ENCODE measurements at regions not wholly inside any gene's neighbourhood (a gene's known extent, or its start where the extent isn't known, plus 50 kb on each side); places are given as distances from the start of the nearest gene placed in this dataset.

DNA sequence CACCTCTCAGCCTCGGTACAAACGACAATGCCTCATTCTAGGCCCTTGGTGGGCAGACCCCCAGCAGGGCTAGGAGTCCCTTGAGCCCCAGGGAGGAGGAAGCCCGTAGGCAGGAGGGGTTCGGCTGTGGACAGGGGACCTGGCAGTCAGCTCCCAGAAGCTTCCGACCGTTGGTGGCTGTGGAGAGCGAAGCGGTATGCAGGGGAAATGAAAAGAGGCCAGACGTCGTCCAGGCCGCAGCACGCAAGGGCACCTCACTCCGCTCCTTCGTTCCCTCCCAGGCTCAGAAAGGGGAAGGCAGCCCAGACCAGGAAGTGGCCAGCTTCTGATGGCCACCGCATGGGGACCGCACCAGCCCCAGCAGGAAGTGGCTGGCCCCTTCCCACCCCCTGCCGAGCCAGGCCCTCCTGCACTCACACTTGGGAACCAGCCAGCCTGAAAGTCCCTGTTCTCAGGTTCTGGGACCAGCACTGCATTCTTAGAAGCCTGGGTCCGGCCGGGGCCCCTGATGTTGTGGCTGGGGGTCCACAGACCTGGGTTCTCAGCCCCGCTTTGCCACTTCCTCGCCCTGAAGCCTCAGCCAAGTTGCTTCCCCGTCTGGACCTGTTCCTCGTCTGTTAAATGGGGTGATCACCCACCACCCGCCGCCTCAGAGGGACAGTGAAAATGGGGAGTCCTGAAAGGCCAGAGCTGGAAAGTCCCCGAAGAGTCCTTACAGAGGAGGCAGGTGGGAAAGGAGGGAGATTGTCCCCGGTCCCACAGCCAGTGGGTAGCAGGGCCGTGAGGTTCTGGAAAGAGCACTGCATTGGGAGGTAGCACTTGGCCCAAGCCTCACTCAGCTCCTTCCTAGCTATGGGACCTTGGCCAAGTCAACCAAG lies 104.0 kb upstream of the RUNX3 start:
- CTCF ChIA-PET: interaction anchor here (0.6 kb wide), 1 partner anchor 212 kb away, joined by 4 read pairs; no protein-coding TSS in a partner anchor

More for the DNA sequence above, 104.0 kb upstream of the RUNX3 start:
- intact Hi-C loops (cut with micrococcal nuclease; ENCODE audit: unreplicated experiment): no loop called here
- H3K4me1 ChIP-seq (ENCODE audit: control insufficient read depth, insufficient read depth, low read length): no peaks in the 10 kb centered on the region
- ATAC-seq: no peak
- H3K36me3 ChIP-seq (ENCODE audit: control insufficient read depth, insufficient read depth, low read length): no peaks in the 10 kb centered on the region
- in situ Hi-C loops (cut with HindIII; ENCODE audit: low pct_unique_long_range_greater_than_20kb, low sequenced_read_pairs): no loop called here
- H3K27ac ChIP-seq (ENCODE audit: low read length): no peak overlapping the region
- DNase-seq (ENCODE audit: low read depth, low spot score): no peak
- TF ChIP-seq POLR2AphosphoS5 (IDR thresholded peaks at IDR 0.05; ENCODE audit: low read depth, low read length) (no peak), CTCF (IDR thresholded peaks at IDR 0.05) (no peak), SIN3A (IDR thresholded peaks at IDR 0.05; ENCODE audit: borderline replicate concordance, insufficient read depth, low read depth, low read length) (no peak), REST (IDR thresholded peaks at IDR 0.05; ENCODE audit: insufficient read depth in 1 of 2, low read depth in 2 of 2, low read length in 1 of 2) (no peak), TCF7L2 (IDR thresholded peaks at IDR 0.05; ENCODE audit: low read depth, low read length) (no peak)
- H3K4me3 ChIP-seq (ENCODE audit: low read depth in 2 of 2, low read length in 2 of 2): no peak overlapping the region
- H3K27me3 ChIP-seq (ENCODE audit: control insufficient read depth, insufficient read depth, low read length): no peaks in the 10 kb centered on the region
- POLR2A ChIA-PET: no interaction called here
- BruUV-seq (replicated peaks): no TSS peak
- H3K9me3 ChIP-seq (ENCODE audit: control insufficient read depth, insufficient read depth, low read depth, low read length): no peaks in the 10 kb centered on the region
